AG04449 (cell line): ENCODE measurements at regions not wholly inside any gene's neighbourhood (a gene's known extent, or its start where the extent isn't known, plus 50 kb on each side); places are given as distances from the start of the nearest gene placed in this dataset.

ENCODE experiments used
- CTCF ChIA-PET: fragments of 350-600 bp; formaldehyde crosslinking; extraction: SDS; loops from one replicate; lab custom pipeline; 2021; ENCODE audit warnings: antibody characterized with exemption; lab: Yijun Ruan, JAX
- POLR2A ChIA-PET: fragments of 400-600, 350-600 bp; formaldehyde crosslinking; extraction: SDS; loops from one replicate; lab custom pipeline; 2020; ENCODE audit warnings: antibody characterized with exemption, inconsistent platforms; lab: Yijun Ruan, JAX
- DNase-seq: peaks from one replicate; pipeline ENCODE4 v3.0.0-alpha.2; 2010; ENCODE audit warnings: low read depth, low spot score
- H3K4me3 ChIP-seq: 2 replicates; pipeline ENCODE4 v1.5.1; 2011; ENCODE audit warnings: low read depth, mild to moderate bottlenecking, control low read depth, low read length
- TF ChIP-seq, protein P1 (sequence below): IDR thresholded peaks from one replicate; pipeline ENCODE4 v1.5.1; 2011; ENCODE audit warnings: mild to moderate bottlenecking, moderate library complexity, low read length, control low read depth, inconsistent platforms; ENCODE audit not compliant: insufficient read depth; ENCODE audit errors: missing control alignments

DNA sequence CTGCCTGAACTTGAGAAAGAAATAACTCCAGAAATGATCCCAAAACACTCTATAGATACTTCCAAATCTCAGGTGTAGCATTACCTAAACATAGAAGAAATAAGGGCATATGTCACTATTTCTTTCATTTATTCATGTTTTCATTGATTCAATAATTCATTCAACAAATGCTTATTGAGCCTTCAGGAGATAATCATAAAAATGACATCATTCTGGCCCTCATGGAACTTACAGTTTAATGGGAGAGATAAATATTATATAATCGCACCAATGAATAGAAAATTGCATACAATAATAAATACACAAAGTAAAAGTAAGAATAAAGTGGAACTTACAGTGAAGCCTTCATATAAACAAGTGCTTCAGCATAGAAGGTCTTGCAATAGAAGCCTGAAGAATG, 58.1 kb upstream of the NR2F2 start:
- no peak overlapping the region for H3K4me3 ChIP-seq
- no peak for DNase-seq
- ChIA-PET POLR2A (no interaction called here), CTCF (interaction anchor here (0.6 kb wide), 1 partner anchor 12 kb away, joined by 3 read pairs; no protein-coding TSS in a partner anchor)
- TF ChIP-seq, protein P1, sequence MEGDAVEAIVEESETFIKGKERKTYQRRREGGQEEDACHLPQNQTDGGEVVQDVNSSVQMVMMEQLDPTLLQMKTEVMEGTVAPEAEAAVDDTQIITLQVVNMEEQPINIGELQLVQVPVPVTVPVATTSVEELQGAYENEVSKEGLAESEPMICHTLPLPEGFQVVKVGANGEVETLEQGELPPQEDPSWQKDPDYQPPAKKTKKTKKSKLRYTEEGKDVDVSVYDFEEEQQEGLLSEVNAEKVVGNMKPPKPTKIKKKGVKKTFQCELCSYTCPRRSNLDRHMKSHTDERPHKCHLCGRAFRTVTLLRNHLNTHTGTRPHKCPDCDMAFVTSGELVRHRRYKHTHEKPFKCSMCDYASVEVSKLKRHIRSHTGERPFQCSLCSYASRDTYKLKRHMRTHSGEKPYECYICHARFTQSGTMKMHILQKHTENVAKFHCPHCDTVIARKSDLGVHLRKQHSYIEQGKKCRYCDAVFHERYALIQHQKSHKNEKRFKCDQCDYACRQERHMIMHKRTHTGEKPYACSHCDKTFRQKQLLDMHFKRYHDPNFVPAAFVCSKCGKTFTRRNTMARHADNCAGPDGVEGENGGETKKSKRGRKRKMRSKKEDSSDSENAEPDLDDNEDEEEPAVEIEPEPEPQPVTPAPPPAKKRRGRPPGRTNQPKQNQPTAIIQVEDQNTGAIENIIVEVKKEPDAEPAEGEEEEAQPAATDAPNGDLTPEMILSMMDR: no peak

DNA sequence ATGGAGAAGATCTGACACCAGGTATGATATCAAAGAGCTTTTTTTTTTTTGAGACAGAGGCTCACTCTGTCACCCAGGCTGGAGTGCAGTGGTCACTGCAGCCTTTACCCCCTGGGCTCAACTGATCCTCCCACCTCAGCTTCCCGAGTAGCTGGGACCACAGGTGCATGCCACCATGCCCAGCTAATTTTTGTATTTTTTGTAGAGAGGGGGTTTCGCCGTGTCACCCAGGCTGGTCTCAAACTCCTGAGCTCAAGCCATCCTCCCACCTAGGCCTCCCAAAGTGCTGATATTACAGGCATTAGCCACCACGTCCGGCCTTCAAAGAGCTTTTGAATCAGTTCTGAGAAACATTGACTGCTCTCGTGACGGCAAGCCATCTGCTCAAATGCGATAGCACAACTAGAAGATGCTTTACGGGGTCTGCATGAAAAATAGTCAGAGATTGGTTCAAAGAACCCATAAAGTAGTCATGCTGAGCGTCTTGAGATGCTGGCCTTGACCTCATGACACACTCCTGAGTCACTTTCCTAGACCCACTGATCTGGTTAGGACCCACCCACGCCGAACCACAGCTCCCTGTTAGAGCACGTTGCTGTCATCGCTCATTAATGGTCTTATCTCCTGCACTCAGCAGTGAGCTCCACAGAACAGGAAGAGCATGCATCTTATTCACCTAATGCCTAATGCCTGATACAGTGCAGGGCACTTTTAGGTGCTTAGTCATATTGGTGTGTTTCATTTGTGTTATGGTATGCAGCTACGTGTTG, 57.0 kb upstream of the NR2F2 start:
- ChIA-PET CTCF (interaction anchor here (0.6 to 1.1 kb wide), 3 partner anchors 9 to 83 kb away, joined by 3 to 4 read pairs (median 3); no protein-coding TSS in a partner anchor), POLR2A (interaction anchor here (0.6 to 4.0 kb wide), 13 partner anchors 9 to 226 kb away, joined by 3 to 51 read pairs (median 3); partner anchors contain the start of gene NR2F2)
- DNase-seq: peak; percentile 92
- no peak overlapping the region for H3K4me3 ChIP-seq
- TF ChIP-seq, protein P1: no peak

DNA sequence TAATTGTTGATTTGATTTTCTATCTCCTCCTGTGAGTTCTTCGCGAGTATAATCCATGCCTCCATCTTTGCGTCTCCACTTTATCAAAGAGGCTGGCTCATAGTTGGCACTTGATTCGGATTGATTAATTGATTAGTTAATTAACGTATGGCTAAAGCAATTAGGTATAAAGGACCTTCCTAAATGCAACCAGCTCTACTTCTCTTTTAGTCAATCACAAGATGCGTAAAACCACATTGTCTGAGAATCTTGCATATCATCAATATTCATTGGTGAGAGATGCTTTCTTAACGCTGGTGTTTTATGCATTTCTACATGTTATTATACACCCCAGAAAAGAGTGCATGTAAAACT, 56.4 kb upstream of the NR2F2 start:
- TF ChIP-seq, protein P1: no peak
- DNase-seq: no peak
- H3K4me3 ChIP-seq: no peak overlapping the region
- ChIA-PET POLR2A (interaction anchor here (0.6 to 4.0 kb wide), 12 partner anchors 9 to 226 kb away, joined by 3 to 51 read pairs (median 3); partner anchors contain the start of gene NR2F2), CTCF (interaction anchor here (0.6 to 2.8 kb wide), 4 partner anchors 10 to 82 kb away, joined by 3 to 22 read pairs (median 4); no protein-coding TSS in a partner anchor)

DNA sequence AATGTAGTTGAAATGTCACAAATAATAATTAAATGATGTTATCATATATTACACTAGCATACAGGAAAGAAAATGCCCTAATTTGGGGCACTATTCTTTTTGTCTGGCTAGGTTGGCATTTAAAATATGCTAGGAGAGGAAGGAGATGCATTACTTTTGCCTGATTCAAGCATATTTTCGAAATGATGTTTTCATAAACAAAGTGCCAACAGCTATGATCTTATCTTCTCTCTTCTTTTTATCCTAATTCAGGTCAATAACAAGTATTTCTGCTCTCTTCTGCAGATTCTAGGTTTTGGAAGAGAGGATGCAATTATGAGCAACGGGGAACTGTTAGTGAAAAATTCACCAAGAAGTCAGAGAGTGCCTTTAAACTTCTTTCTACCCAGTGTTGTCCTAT, 55.8 kb upstream of the NR2F2 start:
- ChIA-PET POLR2A (interaction anchor here (1.1 to 4.0 kb wide), 3 partner anchors 11 to 55 kb away, joined by 3 to 51 read pairs (median 9); partner anchors contain the start of gene NR2F2), CTCF (interaction anchor here (2.8 kb wide), 1 partner anchor 53 kb away, joined by 22 read pairs; no protein-coding TSS in a partner anchor)
- no peak overlapping the region for H3K4me3 ChIP-seq
- DNase-seq: no peak
- TF ChIP-seq, protein P1: no peak

DNA sequence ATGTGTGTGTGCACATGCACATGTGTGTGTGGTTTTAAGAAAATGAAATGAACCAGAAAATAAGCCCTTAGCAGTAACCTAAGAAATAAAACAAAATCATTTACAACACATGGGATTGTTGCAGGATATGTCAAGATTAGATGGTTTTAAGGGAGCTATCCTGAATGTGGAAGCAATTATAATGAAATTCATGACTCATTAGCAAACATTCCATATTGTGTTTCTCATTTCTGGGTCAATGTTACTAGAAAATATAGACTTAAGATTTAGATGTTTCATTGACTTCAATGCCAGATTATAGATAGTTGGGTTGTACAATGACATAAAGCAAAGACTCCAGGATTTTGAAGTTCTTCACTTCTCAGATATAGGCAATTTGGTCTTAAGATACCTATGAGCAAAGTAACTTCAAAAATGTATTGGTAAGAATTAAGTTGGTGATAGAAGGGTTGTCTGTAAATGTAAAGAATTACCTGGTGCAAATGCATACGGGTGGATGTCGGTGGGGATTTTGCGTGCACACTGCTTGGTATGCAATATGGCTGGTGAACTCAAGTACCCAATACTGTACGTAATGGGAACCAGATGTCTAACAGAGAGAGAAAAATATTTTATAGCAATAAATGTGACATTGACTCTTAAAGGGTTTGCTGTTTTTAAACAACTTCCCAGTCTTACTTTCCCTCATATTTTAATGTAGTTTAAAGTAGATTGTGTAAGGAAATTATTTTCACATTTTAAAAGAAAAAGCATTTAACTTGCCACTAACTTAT, 53.9 kb upstream of the NR2F2 start:
- ChIA-PET CTCF (interaction anchor here (1.1 to 2.8 kb wide), 3 partner anchors 51 to 70 kb away, joined by 3 to 22 read pairs (median 4); no protein-coding TSS in a partner anchor), POLR2A (interaction anchor here (1.3 to 4.0 kb wide), 2 partner anchors 9 to 229 kb away, joined by 4 to 51 read pairs; no protein-coding TSS in a partner anchor)
- no peak for DNase-seq
- TF ChIP-seq, protein P1: no peak
- H3K4me3 ChIP-seq: no peak overlapping the region
